ENCODE measurements at regions not wholly inside any gene's neighbourhood (a gene's known extent, or its start where the extent isn't known, plus 50 kb on each side); places are given as distances from the start of the nearest gene placed in this dataset.

- Histone ChIP-seq H3K4me3 (replicated peaks; ENCODE audit: insufficient read depth, low read length) (no peak overlapping the region), H3K27me3 (ENCODE audit: insufficient read depth, poor library complexity, severe bottlenecking) (no peaks in the 10 kb centered on the region), H3K27ac (replicated peaks) (peak overlapping the region; percentile 19; the same call in 1 of the 2 replicates)
- no peak for TF ChIP-seq SPI1 (IDR thresholded peaks at IDR 0.05; ENCODE audit: borderline replicate concordance, low read depth)
- TF ChIP-seq POLR2AphosphoS5 (IDR thresholded peaks at IDR 0.05; ENCODE audit: low read depth), result no peak
- TF ChIP-seq, protein P1, sequence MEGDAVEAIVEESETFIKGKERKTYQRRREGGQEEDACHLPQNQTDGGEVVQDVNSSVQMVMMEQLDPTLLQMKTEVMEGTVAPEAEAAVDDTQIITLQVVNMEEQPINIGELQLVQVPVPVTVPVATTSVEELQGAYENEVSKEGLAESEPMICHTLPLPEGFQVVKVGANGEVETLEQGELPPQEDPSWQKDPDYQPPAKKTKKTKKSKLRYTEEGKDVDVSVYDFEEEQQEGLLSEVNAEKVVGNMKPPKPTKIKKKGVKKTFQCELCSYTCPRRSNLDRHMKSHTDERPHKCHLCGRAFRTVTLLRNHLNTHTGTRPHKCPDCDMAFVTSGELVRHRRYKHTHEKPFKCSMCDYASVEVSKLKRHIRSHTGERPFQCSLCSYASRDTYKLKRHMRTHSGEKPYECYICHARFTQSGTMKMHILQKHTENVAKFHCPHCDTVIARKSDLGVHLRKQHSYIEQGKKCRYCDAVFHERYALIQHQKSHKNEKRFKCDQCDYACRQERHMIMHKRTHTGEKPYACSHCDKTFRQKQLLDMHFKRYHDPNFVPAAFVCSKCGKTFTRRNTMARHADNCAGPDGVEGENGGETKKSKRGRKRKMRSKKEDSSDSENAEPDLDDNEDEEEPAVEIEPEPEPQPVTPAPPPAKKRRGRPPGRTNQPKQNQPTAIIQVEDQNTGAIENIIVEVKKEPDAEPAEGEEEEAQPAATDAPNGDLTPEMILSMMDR (IDR thresholded peaks at IDR 0.05; ENCODE audit: insufficient read depth, low read length), result no peak
- no peak for TF ChIP-seq REST (IDR thresholded peaks at IDR 0.05; ENCODE audit: insufficient replicate concordance, low read depth)
- no peak for TF ChIP-seq GABPA (IDR thresholded peaks at IDR 0.05; ENCODE audit: low read depth)
- no peak for DNase-seq (ENCODE audit: low read depth in 1 of 2, low spot score in 1 of 2)
Measured at GRCh38 chr9:99415606-99416005, 193.5 kb downstream of the SEC61B start.

DNA sequence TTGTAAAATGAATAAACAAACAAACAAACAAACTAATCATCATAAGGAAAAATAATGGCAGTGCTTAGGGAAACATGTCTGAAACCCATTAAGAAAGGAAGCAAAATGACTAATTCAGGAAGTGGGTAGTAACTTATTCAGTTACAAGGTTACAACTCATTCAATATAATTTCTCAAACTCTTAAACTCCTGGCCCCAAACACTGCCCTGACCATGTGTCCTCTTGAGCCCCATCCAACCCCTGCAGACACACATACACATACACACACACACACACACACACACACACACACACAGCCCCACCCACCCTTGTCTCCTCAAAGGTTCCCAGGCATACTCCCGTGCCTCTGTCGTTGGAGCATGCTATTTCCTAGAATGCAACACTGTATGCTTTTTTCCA, 193.9 kb downstream of the SEC61B start:
- Histone ChIP-seq H3K27ac (replicated peaks) (peak overlapping the region; percentile 19; the same call in 1 of the 2 replicates), H3K4me3 (replicated peaks; ENCODE audit: insufficient read depth, low read length) (no peak overlapping the region), H3K27me3 (ENCODE audit: insufficient read depth, poor library complexity, severe bottlenecking) (no peaks in the 10 kb centered on the region)
- TF ChIP-seq SPI1 (IDR thresholded peaks at IDR 0.05; ENCODE audit: borderline replicate concordance, low read depth) (peak; percentile 53; the same call in 1 of the 2 replicates), GABPA (IDR thresholded peaks at IDR 0.05; ENCODE audit: low read depth) (no peak)
- DNase-seq (ENCODE audit: low read depth in 1 of 2, low spot score in 1 of 2), result peak in 1 of 2 experiments; percentile 18

- DNase-seq (ENCODE audit: low read depth in 1 of 2, low spot score in 1 of 2), result peak in 1 of 2 experiments; percentile 38
- Histone ChIP-seq H3K4me3 (replicated peaks; ENCODE audit: insufficient read depth, low read length) (no peak overlapping the region), H3K27ac (replicated peaks) (no peak overlapping the region), H3K27me3 (ENCODE audit: insufficient read depth, poor library complexity, severe bottlenecking) (no peaks in the 10 kb centered on the region)
- no peak for TF ChIP-seq GABPA (IDR thresholded peaks at IDR 0.05; ENCODE audit: low read depth)
- TF ChIP-seq, protein P1 (IDR thresholded peaks at IDR 0.05; ENCODE audit: insufficient read depth, low read length), result no peak
- no peak for TF ChIP-seq POLR2AphosphoS5 (IDR thresholded peaks at IDR 0.05; ENCODE audit: low read depth)
- TF ChIP-seq SPI1 (IDR thresholded peaks at IDR 0.05; ENCODE audit: borderline replicate concordance, low read depth), result no peak
- no peak for TF ChIP-seq REST (IDR thresholded peaks at IDR 0.05; ENCODE audit: insufficient replicate concordance, low read depth)
Measured at GRCh38 chr9:99419070-99419469, 197.0 kb downstream of the SEC61B start.

- Histone ChIP-seq H3K4me3 (replicated peaks; ENCODE audit: insufficient read depth, low read length) (no peak overlapping the region), H3K27ac (replicated peaks) (no peak overlapping the region), H3K27me3 (ENCODE audit: insufficient read depth, poor library complexity, severe bottlenecking) (no peaks in the 10 kb centered on the region)
- no peak for DNase-seq (ENCODE audit: low read depth in 1 of 2, low spot score in 1 of 2)
- TF ChIP-seq, protein P1 (IDR thresholded peaks at IDR 0.05; ENCODE audit: insufficient read depth, low read length), result no peak
- no peak for TF ChIP-seq POLR2AphosphoS5 (IDR thresholded peaks at IDR 0.05; ENCODE audit: low read depth)
- TF ChIP-seq REST (IDR thresholded peaks at IDR 0.05; ENCODE audit: insufficient replicate concordance, low read depth), result no peak
- TF ChIP-seq SPI1 (IDR thresholded peaks at IDR 0.05; ENCODE audit: borderline replicate concordance, low read depth), result no peak
- no peak for TF ChIP-seq GABPA (IDR thresholded peaks at IDR 0.05; ENCODE audit: low read depth)
Measured at GRCh38 chr9:99421369-99421768, 199.3 kb downstream of the SEC61B start.

Data from HL-60 (cell line).